GM21360 (cell line): ENCODE measurements at regions not wholly inside any gene's neighbourhood (a gene's known extent, or its start where the extent isn't known, plus 50 kb on each side); places are given as distances from the start of the nearest gene placed in this dataset.

Experiments used
- ATAC-seq: cut with Tn5 transposase; IDR thresholded peaks from one replicate; pipeline ENCODE4 v1.9.1; 2021; ENCODE audit warnings: mild to moderate bottlenecking, moderate library complexity; ENCODE audit not compliant: unreplicated experiment

DNA sequence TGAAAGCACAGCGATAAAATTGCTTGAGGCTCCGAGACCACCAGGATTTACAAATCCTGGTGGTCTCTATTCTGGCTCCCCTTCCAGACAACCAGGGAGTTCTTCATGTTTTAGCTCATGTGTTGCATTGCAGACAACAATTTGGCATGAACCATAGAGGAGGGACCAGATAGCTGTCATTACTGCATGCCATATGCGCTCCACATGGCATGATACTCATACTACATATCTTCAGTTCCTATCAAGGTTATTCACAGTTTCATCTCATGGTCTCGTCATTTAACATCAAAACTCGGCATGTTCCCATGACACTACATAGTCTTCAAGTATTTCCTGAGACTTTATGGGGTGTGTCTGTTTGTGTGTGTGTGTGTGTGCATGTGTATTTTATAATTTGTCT, 220.3 kb downstream of the OR13H1 start:
- ATAC-seq: no peak

DNA sequence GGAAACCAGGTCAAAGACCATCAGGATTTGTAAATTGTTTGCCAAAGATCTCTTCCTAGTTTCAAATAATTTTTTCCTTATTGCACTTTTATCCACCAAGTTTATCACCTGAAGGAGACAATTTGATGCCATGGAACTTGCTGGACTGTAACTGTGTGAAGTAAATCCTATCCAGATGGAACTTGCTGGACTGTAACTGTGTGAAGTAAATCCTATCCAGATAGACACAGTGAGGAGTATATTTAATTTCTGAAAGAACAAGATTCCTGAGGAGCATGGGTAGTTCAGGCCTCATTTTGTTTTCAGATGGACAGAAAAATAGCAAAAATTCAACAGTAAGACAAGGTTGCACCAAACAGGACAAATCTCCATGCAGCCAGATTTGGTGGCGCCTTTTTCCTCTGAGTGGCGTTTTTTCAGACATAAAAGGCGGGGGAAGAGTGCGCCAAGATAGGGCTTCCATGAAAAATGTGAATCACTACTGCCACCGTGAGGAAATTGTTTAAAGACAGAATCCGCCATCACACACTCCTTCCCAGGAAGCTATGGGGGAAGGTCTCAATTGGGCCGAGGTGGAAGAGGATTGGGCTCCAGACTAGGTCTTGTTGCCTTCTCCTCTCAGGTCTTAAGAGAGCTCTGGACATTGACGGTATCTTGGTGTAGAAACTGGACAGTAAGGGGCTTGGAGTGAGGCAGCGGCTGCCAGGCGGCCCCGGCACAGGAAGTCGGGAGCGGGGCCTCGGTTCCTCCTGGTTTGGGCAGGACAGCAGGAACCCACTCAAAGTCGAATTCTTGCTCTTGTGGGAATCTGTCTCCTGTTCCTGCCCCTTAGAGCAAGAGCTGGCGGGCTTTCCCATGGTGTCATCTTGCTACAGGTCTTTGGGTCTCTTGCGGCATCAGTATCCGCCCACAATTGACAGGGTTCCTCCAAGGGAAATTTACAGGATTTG, 234.7 kb downstream of the OR13H1 start:
- peak; percentile 68 for ATAC-seq

- no peak for ATAC-seq
Observed at GRCh38 chrX:131779306-131779705, 235.4 kb downstream of the OR13H1 start.

DNA sequence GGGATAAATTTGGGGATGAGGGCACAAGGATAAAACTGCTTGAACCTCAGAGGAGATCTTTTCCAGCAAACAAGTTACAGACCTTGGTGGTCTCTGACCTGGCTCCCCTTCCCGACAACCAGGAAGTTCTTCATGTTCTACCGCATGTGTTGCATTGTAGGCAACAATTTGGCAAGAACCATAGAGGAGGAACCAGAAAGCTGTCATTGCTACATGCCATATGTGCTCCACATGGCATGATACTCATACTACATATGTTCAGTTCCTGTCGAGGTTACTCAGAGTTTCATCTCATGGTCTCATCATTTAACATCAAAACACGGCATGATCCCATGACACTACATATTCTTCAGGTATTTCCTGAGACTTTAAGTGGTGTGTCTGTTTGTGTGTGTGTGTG, 235.9 kb downstream of the OR13H1 start:
- ATAC-seq: no peak

DNA sequence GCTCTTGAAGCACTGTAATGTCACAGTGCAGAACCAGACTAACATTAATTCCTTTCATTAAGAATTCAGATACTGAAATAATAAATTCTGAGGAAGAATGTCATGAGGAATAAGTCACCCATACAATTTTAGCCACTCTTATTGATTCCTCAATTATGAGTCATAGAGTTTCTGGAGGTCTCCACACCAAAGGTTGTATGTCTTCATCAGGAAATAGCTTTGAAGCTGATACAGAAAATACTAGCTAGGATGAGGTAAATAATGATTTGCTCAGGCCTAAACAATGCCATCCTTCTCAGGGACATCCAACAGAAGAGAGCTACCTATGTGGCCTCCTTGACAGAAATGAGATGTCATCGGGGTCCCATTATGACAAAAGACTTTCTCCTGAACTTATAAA, 238.8 kb downstream of the OR13H1 start:
- no peak for ATAC-seq

DNA sequence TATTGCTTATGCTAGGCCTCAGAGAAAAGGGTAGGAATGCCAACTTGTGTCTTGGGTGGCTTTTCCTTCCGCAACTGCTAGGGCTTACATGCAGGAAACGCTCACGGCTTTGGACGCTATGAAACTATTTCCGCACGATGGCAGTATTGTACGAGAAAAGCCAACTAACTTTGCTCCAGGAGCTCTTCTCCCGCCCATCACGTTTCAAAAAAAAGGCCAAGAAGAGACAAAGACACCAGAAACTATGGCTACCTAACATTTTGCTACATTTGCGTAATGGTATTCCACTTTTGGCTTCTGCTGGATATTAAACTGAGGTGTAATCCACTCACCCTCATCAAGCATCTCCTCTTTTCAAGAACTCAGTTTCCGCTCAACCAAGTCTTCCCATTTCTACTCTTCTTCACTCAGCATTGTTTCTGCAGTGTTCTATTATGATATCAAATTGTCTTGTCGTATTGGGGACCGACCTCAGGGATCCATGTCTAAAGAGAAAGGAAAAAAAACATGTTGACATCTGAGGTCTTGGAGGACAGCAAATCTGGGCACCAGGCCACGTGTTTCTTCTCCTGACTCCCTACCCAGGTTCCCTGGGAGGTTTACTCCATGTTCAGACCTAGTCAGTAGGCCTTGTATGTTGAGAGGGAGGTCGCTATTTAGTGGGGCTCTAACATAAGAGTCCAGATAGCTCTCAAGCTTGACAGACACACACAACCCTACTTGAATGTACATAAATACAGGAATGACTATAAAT, 239.4 kb upstream of the STK26 start:
- ATAC-seq: peak; percentile 48

DNA sequence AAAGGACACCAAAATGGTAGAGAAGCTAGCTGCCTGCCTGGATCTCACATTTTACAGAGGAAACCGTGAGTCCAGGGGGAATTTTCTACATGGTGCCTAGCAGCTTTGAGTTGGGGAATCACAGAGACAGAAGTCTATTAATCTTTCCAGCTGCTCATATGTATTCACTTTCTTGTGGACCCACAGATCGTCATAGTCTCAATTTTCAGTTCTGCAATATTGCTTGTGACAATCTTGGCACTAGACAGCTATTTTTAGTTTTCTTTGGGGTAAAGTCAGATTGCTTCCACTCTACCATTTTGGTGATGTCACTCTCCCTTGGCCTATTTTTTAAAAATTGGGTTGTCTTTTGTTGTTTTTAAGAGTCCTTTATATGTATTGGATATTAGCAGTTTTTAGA, 233.4 kb upstream of the STK26 start:
- ATAC-seq: peak; percentile 49

DNA sequence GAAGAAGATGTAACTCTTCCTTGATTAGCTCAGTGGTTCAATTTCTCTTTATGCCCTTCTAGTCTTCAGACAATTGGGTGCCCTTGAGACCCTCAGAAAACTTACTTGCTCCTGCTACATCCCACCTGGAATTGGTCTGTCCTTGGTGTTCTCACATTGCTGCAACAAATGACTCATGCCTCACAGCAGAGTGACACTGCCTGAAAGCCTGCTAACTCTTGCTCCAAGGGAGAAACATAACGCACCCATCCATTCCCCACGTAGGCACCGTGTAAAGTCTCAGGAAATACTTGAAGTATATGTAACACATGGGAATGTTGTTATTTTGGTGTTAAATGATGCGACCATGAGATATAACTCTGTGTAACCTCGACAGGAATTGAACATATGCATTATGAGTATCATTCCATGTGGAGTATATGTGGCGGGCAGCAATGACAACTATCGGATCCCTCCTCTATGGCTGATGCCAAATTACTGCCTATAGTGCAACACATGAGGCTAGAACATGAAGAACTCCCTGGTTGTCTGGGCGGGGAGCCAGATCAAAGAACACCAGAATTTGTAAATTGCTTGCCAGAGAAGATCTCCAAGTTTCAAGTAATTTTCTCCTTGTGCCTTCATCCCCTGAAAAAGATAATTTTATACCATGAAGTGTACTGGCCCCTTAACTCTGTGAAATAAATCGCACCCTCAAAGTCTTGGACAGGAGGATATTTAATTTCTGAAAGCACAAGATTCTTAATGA, 231.3 kb upstream of the STK26 start:
- ATAC-seq: no peak

DNA sequence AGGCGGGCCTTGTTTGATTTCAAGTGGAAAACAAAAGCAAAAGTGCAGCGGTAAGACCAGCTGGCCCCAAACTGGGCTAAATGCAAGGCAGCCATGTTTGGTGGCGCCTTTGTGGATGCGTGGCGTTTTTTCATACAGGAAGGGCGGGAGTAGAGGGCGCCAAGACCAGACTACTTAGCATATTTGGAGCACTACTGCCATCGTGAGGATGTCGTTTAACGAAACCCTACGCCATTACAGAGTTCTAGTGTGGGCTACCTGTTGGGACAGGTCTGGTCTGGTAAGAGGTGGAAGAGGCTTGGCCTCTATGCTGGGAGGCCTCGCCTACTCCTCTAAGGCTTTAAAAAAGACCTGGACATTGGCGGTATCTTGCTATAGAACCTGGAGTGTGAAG, 230.7 kb upstream of the STK26 start:
- peak; percentile 66 for ATAC-seq

DNA sequence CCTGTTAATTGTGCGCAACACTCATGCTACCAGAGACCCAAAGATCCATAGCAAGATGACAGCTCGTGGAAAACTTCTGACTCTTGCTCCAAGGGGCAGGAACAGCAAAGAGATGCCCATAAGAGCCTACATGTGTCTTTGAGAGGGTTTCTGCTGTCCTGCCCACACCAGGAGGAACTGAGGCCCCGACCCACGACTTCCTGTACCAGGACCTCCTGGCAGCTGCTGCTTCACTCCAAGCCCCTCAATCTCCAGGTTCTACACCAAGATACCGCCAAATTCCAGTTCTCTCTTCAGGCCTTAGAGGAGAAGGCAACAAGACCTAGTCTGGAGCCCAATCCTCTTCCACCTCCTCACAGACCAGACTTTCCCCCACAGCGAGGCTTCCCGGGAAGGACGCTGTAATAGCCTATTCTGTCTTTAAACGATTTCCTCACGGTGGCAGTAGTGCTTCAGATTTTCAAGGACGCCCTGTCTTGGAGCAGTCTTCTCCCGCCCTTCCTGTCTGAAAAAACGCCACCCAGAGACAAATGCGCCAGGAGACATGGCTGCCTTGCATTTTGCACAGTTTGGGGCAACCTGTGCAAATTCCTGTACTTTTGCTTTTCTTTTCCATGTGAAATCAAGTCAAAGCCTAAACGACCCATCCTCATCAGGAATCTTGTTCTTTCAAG, 230.2 kb upstream of the STK26 start:
- ATAC-seq: peak; percentile 47

- no peak for ATAC-seq
Observed at GRCh38 chrX:131795442-131796229, 227.5 kb upstream of the STK26 start.

DNA sequence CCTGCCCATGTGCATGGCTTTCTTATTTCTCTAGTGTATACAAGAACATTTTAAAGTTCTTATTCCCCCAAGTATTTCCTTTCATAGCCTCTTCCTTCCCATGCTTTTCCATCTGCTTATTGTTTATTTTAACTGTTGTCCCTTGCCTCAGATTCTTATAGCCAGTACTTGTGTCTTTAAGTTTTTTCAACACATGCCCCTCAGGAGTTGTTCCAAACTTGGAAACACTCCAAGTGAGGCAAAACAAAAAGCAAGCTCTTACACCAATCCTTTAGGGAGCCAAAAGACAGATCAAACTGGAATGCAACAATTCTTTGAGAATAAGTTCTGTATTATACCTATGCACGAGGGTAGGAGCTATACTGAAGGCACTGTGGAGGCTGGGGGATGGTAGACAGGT, 222.0 kb upstream of the STK26 start:
- no peak for ATAC-seq

GRCh38 chrX:131801911-131802310, 221.2 kb upstream of the STK26 start:
- no peak for ATAC-seq

GRCh38 chrX:131802836-131803626, 220.1 kb upstream of the STK26 start:
- ATAC-seq: peak; percentile 83

GRCh38 chrX:131812847-131813825, 210.0 kb upstream of the STK26 start:
- peak; percentile 85 for ATAC-seq

DNA sequence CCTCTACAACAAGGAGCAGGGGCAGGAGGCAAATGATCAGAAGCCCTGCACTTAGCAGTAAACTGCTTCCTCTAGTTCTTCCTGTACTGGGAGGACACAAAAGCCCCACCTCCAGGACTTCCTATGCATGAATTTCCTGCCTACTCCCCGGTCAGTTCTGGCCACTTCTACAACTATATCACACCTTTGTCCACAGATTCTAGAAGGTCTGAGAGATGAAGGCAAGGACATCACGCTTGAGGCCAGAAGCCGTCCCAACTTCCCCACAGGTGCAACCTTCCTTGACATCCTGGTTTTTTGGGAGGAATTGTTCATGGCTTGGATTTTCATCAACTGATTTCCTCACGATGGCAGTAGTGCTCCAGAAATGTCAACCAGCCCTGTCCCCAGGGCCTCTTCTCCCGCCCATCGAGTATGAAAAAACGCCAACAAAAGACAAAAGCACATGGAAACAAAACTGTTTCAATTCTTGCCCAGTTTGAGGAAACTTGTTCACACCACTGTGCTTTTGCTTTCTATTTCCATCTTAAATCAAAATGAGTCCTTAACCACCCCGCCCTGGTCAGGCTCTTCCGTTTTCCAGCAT, 206.5 kb upstream of the STK26 start:
- ATAC-seq: peak; percentile 58

DNA sequence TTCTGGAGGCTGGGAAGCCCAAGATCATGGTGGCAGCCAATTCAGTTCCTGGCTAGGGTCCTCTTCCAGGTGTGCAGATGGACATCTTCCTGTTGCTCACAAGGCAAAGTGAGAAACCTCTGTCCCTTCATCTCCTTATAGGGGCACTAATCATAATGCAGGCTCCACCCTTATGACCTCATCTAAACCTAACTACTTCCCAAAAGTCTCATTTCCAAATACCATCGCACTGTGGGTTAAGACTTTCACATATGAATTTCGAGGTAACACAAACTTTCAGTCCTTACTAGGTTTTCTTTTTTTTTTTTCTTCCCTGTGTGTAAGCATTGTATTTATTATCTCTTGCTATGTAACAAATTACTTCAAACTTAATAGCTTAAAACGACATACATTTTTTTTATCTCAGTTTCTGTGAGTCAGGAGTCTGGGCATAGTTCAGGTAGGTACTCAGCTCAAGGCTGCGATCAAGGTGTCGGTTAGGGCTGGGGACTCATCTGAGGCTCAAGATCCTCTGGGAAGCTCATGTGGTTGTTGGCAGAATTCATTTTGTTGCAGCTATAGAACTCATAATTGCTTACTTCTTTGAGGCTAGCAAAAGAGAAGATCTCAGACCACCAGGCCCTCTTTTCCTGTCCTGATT, 204.7 kb upstream of the STK26 start:
- ATAC-seq: no peak
